GM12874 (cell line): ENCODE measurements at regions not wholly inside any gene's neighbourhood (a gene's known extent, or its start where the extent isn't known, plus 50 kb on each side); places are given as distances from the start of the nearest gene placed in this dataset.

Experiments
- TF ChIP-seq, protein P1 (sequence below): IDR thresholded peaks from 2 replicates; pipeline ENCODE4 v1.5.1; 2011; ENCODE audit warnings: low read depth, mild to moderate bottlenecking, control low read depth, low read length, moderate library complexity; ENCODE audit not compliant: insufficient read depth

- TF ChIP-seq, protein P1, sequence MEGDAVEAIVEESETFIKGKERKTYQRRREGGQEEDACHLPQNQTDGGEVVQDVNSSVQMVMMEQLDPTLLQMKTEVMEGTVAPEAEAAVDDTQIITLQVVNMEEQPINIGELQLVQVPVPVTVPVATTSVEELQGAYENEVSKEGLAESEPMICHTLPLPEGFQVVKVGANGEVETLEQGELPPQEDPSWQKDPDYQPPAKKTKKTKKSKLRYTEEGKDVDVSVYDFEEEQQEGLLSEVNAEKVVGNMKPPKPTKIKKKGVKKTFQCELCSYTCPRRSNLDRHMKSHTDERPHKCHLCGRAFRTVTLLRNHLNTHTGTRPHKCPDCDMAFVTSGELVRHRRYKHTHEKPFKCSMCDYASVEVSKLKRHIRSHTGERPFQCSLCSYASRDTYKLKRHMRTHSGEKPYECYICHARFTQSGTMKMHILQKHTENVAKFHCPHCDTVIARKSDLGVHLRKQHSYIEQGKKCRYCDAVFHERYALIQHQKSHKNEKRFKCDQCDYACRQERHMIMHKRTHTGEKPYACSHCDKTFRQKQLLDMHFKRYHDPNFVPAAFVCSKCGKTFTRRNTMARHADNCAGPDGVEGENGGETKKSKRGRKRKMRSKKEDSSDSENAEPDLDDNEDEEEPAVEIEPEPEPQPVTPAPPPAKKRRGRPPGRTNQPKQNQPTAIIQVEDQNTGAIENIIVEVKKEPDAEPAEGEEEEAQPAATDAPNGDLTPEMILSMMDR, result no peak
Measured at GRCh38 chr4:181550381-181550780, 692.8 kb upstream of the TENM3 start.

- TF ChIP-seq, protein P1, result no peak
Measured at GRCh38 chr4:181559637-181560036, 683.6 kb upstream of the TENM3 start.

DNA sequence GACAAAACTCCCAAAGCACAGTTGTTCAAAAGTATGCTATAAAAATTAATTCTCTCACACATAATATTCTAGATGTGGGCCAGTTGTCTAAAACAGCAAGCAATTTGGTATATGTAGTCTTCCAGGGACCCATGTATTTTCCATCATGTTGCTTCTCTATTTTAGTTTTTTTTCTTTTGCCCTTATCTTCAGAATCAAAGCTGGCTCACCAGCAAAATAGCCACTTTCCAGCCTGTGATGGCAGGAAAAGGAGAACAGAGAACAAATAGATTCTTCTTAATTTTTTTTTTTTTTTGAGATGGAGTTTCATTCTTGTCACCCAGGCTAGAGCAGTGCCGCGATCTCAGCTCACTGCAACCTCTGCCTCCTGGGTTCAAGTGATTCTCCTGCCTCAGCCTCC is 680.8 kb upstream of the TENM3 start:
- TF ChIP-seq, protein P1, result no peak

DNA sequence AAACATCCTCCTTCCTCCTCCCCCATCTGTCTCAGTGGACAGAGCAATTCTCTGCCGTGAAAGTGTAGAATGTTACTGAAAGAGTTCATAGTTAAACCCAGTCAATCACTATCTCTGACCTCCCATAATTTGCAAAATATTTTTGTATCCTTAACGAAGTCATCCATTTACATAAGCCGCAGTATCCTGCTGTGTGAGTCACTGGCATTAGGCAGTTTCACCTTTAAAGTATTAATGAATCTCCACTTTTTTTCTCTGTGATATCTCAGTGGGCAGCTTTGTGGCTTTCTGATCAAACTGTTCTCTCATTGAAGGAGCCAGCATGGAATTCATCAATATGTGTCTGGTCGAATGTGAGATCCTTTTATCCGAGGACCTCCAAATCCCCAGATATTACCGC is 678.6 kb upstream of the TENM3 start:
- TF ChIP-seq, protein P1, result no peak

DNA sequence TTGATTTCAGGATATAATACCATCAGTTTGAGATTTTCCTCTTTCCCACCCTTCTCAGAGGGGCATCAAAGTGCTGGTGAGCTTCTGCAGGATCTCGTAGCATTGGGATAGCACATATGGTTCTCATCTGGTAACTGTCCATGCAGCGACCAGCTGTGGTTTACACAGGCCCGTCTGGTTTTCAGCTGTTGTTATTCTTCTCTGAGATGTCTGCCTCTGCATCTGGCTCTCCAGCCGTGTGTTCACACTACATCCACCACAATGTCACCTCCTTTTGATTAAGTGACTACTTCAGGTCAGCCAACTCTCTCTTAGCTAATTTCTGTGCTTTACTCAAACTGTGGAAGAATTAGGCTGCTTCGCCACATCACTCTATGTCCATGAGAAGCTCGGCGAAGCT is 676.7 kb upstream of the TENM3 start:
- TF ChIP-seq, protein P1, result no peak

DNA sequence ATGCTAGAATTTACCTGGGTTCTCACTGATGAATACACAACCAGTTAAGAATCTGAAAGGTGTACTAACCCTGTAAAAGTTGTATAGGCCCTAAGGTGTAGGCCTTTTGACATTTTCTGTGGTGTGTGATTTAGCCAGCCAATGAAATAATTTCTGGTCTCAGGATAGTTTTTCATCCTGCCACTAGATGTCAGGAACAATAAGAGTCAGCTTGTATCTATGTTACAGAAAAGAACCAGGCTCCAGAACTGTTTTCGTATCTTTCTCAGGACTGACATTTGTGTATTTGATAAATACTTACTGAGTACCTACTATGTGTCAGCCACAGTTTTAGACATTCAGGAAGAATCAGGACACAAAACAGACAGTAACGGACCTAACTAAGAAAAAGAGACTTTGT is 673.6 kb upstream of the TENM3 start:
- TF ChIP-seq, protein P1, result peak; percentile 32; the same call in 1 of the 2 replicates

GRCh38 chr4:181578911-181579310 is 664.3 kb upstream of the TENM3 start:
- TF ChIP-seq, protein P1, result no peak

DNA sequence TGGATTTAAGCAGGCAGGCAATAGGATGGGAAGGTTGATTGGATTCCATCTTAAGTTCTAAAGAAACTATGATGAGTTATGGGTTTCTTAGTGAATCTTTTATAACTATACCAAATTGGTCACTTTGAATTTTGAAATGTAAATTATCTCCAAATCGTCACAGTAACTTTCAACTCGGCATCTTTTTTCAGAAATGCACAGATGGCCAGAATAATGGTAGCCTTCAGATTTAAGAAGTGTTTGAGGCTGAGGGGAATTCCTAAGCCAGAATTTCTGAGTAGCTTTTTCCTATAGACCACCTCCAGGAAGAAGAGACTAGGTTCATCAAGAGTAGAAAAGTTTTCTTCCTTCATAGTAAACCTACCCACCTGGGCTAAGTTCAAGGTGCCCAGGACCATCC is 663.7 kb upstream of the TENM3 start:
- TF ChIP-seq, protein P1, result no peak
